ENCODE measurements at regions not wholly inside any gene's neighbourhood (a gene's known extent, or its start where the extent isn't known, plus 50 kb on each side); places are given as distances from the start of the nearest gene placed in this dataset.

GRCh38 chr9:2923766-2924379 is 80.0 kb upstream of the PUM3 start:
- TF ChIP-seq CTCF (IDR thresholded peaks at IDR 0.05) (no peak), POLR2A (IDR thresholded peaks at IDR 0.05) (no peak)

All from lower leg skin (tissue), 3 donors.